ENCODE measurements at regions not wholly inside any gene's neighbourhood (a gene's known extent, or its start where the extent isn't known, plus 50 kb on each side); places are given as distances from the start of the nearest gene placed in this dataset.
A peak's percentile ranks its signal among the peaks of the same experiment; 100 is the strongest.

GRCh38 chr6:40152196-40152595, 217.9 kb upstream of the MOCS1 start:
- H3K4me3 ChIP-seq (ENCODE audit: low read depth, low read length), result no peak overlapping the region
- peaks cover 90% of the 10 kb centered on the region for H3K27me3 ChIP-seq (ENCODE audit: insufficient read depth, low read depth, severe bottlenecking)
- H3K27ac ChIP-seq, result no peak overlapping the region
- no peak for TF ChIP-seq CTCF (IDR thresholded peaks at IDR 0.05; ENCODE audit: low read depth, low read length)
- no peaks in the 10 kb centered on the region for H3K36me3 ChIP-seq
- H3K9me3 ChIP-seq (ENCODE audit: severe bottlenecking), result peaks cover 17% of the 10 kb centered on the region
- DNase-seq, result no peak

- no peak for TF ChIP-seq CTCF (IDR thresholded peaks at IDR 0.05; ENCODE audit: low read depth, low read length)
- H3K9me3 ChIP-seq (ENCODE audit: severe bottlenecking), result peaks cover 17% of the 10 kb centered on the region
- no peak overlapping the region for H3K4me3 ChIP-seq (ENCODE audit: low read depth, low read length)
- H3K27ac ChIP-seq, result no peak overlapping the region
- peaks cover 93% of the 10 kb centered on the region for H3K27me3 ChIP-seq (ENCODE audit: insufficient read depth, low read depth, severe bottlenecking)
- peak; percentile 11 for DNase-seq
- no peaks in the 10 kb centered on the region for H3K36me3 ChIP-seq
Measured at GRCh38 chr6:40148882-40149573, 214.8 kb upstream of the MOCS1 start.

- DNase-seq, result no peak
- no peak overlapping the region for H3K27ac ChIP-seq
Measured at GRCh38 chr6:40146902-40147301, 212.6 kb upstream of the MOCS1 start.

GRCh38 chr6:40139447-40139846, 205.2 kb upstream of the MOCS1 start:
- Histone ChIP-seq H3K36me3 (no peaks in the 10 kb centered on the region), H3K4me3 (ENCODE audit: low read depth, low read length) (no peak overlapping the region), H3K27ac (no peak overlapping the region), H3K27me3 (ENCODE audit: insufficient read depth, low read depth, severe bottlenecking) (peaks cover 73% of the 10 kb centered on the region), H3K9me3 (ENCODE audit: severe bottlenecking) (peaks cover 12% of the 10 kb centered on the region)
- DNase-seq, result no peak
- no peak for TF ChIP-seq CTCF (IDR thresholded peaks at IDR 0.05; ENCODE audit: low read depth, low read length)

More at GRCh38 chr6:40146902-40147301, 212.6 kb upstream of the MOCS1 start:
- Histone ChIP-seq H3K27me3 (ENCODE audit: insufficient read depth, low read depth, severe bottlenecking) (peaks cover 79% of the 10 kb centered on the region), H3K9me3 (ENCODE audit: severe bottlenecking) (peaks cover 13% of the 10 kb centered on the region), H3K4me3 (ENCODE audit: low read depth, low read length) (no peak overlapping the region), H3K36me3 (no peaks in the 10 kb centered on the region)
- no peak for TF ChIP-seq CTCF (IDR thresholded peaks at IDR 0.05; ENCODE audit: low read depth, low read length)

GRCh38 chr6:40138273-40138720, 204.0 kb upstream of the MOCS1 start:
- Histone ChIP-seq H3K36me3 (no peaks in the 10 kb centered on the region), H3K9me3 (ENCODE audit: severe bottlenecking) (peaks cover 13% of the 10 kb centered on the region), H3K4me3 (ENCODE audit: low read depth, low read length) (no peak overlapping the region), H3K27ac (no peak overlapping the region), H3K27me3 (ENCODE audit: insufficient read depth, low read depth, severe bottlenecking) (peaks cover 73% of the 10 kb centered on the region)
- TF ChIP-seq CTCF (IDR thresholded peaks at IDR 0.05; ENCODE audit: low read depth, low read length), result no peak
- DNase-seq, result no peak
